Activated T-cell treated with anti-CD3 and anti-CD28 coated beads for 24 hours (primary cell): ENCODE measurements at regions not wholly inside any gene's neighbourhood (a gene's known extent, or its start where the extent isn't known, plus 50 kb on each side); places are given as distances from the start of the nearest gene placed in this dataset.

ENCODE experiments used
- DNase-seq: peaks from one replicate; pipeline ENCODE4 v3.0.0-alpha.2; 2020; ENCODE audit warnings: low read depth

- no peak for DNase-seq
Measured at GRCh38 chr3:5618170-5618569, 430.7 kb downstream of the EDEM1 start.

- DNase-seq: no peak
Measured at GRCh38 chr3:5630406-5630805, 442.9 kb downstream of the EDEM1 start.

DNA sequence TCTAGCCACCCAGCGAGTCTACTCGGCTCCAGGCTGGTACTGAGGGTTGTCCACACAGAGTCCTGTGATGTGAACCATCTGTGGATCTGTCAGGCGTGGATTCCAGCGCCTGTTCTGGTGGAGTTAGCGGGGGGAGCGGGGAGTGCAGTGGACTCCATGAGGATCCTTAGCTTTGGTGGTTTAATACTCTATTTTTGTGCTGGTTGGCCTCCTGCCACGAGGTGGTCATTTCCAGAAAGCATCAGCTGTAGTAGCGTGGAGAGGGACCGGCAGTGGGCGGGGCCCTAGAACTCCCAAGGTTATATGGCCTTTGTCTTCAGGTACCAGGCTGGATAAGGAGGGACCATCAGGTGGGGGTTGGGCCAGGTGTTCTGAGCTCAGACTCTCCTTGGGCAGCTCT, 446.5 kb downstream of the EDEM1 start:
- no peak for DNase-seq

- no peak for DNase-seq
Measured at GRCh38 chr3:5634411-5634810, 446.9 kb downstream of the EDEM1 start.

DNA sequence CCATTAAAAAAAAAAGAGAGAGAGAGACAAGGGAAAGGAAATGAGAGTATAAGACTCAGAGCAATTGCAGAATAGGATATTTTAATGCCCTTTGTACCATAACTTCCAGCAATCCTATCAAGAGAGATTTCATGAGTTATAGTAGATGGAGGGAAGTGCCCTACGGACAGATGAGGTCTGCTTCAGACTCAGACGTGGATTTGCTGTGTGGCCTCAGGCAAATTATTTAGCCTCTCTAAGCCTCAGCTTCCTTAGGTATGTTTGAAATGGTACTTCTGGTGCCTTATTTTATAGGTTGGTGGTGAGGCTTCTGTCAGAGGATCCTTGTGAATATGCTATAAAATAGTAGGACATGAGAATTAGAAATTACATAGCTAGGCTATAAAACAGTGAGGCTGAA, 448.2 kb downstream of the EDEM1 start:
- no peak for DNase-seq

DNA sequence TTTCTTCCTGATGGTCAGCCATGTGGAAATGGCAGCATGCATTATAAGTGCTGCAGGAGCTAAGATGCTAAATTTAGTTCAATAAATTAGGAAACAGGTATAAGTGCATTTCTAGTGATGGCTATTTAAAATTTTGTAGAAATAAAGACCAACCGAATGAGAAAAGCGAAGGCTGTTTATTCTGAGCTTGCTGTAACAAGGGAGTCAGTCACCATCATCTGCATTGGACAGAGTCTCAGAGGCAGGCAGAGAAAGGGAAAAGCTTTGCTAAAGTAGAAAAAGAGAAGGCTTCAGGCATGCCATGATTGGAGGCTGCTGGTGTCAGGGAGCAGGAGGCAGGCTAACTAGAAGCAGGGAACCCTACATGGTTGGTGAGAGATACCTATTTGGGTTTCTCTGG, 451.0 kb downstream of the EDEM1 start:
- DNase-seq: no peak

DNA sequence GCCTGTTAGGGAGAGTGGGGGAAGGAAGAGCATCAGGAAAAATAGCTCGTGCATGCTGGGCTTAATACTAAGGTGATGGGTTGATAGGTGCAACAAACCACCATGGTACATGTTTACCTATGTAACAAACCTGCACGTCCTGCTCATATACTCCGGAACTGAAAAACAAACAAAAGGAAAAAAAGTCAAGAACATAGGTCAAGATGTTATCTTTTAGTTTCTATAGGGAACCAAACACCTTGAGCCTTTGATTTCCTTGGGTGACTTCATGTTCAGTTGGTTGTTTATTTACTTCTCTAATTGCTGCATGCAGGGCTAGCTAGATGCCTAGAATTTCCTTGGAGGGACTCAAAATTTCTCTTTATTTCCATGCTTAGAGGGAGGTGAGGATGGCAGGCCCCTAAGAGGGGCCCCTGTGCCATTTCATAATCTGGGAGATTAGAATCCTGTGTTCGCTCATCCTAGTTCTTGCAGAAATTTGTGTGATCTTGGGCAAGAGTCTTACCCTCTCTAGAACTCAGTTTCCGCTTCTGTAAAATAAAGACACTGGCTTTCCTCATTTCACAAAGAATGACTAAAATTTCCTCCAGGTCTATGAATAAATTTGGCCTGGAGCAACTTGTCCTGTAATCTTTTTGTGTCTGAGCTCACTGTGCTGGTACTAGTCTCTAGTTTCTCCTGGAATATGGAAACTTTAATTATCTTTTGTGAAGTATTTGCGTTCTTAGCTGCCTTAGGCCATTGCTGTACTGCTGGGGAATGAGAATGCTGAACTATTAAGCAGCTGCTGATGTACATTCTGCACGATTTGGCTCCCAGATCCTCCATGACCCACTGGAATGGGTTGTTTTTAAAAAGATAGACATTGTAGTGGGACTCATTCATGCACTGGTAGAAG, 457.5 kb downstream of the EDEM1 start:
- no peak for DNase-seq

- no peak for DNase-seq
Measured at GRCh38 chr3:5645692-5646410, 458.3 kb downstream of the EDEM1 start.

GRCh38 chr3:5650303-5650702, 462.8 kb downstream of the EDEM1 start:
- no peak for DNase-seq

- no peak for DNase-seq
Measured at GRCh38 chr3:5651351-5651750, 463.8 kb downstream of the EDEM1 start.

DNA sequence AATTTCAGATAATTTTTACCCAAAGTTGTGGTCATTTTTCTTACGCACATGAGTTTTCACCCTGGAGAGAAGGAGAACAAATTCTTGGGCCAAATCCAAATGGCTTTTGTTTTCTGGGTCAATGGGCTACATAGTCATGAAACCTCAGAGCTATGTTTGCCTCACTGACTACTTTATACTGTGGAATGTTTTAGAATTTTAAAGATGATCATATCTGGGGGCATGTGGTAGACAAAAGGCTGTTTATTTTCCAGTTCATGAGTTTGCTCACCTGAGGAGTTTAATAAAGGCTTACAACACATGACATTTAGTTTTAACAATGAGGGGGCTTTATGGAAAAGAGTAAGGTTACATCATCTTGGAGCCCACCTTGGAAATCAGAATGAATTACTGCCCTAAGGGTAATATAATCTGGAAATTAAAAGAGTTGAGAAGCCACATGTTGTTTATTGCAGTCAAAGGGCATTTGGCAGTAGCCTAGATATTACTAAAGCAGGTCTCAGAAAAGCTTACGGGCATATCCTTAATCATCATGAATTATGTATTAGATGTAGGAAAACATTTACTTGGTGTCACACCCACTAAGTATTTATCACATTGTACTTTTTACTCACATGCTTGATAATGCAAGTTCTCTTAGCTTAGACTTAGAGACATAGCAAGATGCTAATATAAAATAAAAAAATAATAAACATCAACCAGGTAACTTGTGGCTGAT, 466.1 kb downstream of the EDEM1 start:
- DNase-seq: no peak

GRCh38 chr3:5657106-5657505, 469.6 kb downstream of the EDEM1 start:
- no peak for DNase-seq

DNA sequence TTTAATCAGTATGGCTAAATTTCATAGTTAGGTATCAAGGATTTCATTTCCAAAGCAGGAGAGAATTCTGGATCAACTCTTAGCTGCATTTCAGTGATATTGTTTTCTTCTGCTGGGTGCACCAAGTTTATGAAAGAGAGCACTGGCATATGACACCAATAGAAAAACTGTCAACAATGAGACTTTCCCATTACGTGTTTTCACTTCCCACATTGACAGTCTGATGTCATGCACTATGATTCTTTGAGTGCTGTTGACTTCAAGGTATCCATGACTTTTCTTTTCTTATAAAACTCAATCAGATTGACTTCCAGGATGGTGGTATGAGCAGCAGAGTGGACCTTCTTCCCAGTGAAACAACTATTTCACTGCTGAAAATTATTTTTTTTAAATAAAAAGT, 476.1 kb downstream of the EDEM1 start:
- no peak for DNase-seq

DNA sequence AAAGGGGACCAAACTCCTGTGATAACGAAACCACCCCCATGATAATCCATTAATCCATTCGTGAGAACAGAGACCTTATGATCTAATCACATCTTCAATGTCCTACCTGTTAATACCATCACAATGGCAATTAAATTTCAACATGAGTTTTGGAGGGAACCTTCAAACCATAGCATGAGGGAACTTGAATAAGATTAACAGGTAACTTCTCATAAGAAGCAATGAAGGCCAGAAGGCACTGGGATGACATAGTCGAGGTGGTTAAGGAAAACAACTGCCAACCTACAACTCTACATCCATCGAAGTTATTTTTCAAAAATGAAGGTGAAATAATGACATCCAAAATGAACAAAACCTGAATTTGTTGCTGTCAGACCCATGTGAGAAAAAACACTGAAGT, 478.9 kb downstream of the EDEM1 start:
- DNase-seq: no peak

- no peak for DNase-seq
Measured at GRCh38 chr3:5673521-5673920, 486.0 kb downstream of the EDEM1 start.

DNA sequence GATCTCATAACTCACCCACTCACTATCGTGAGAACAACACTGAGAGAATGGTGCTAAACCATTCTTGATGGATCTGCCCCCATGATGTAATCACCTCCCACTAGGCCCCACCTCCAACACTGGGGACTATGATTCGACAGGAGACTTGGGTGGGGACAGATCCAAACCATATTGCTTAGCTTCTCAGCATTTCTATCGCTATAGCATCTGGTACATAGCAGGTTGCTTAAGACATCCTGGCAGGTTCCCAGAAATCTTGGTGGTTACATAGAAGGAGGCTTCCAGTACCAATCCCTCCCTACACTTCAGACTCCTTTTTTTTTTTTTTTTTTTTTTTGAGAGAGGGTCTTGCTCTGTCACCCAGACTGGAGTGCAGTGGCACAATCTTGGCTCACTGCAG, 487.8 kb downstream of the EDEM1 start:
- no peak for DNase-seq

DNA sequence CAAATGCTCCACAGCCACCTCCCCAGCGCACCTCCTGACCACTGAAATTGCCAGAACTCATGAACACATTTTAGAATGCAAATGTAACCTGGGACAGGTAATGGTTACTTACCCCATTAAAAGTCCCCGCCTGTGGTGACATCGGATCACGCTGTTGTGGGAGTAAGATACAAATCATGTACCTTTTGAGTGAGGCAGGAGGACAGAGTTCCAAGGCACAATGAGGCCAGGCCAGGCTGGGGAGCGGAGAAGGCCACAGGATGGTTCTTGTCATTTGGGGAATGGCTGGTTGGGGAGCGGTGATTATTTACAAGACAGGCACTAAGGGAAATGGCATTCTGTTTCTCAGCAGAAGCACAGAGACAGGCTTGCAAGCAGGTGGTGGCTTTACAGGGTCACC, 490.0 kb downstream of the EDEM1 start:
- no peak for DNase-seq

DNA sequence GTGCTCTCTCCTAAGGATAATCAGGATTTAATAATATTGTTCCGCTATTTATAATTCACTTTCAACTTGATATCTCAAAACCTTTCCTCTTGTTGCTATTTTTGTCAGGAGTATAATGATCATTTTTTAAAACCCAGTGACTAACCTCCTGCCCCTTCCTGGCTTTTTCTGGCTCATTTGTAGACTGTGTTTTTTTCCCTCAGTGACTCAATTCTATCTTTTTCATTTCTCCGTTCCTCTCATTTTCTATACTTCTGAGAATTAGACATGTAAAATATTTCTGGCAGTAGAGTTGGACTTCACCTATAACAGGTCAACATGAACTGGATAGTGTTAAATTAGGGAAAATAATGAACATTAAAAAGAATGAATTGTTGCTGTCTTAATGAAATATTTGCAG, 490.7 kb downstream of the EDEM1 start:
- DNase-seq: no peak

- no peak for DNase-seq
Measured at GRCh38 chr3:5678844-5679243, 491.3 kb downstream of the EDEM1 start.

DNA sequence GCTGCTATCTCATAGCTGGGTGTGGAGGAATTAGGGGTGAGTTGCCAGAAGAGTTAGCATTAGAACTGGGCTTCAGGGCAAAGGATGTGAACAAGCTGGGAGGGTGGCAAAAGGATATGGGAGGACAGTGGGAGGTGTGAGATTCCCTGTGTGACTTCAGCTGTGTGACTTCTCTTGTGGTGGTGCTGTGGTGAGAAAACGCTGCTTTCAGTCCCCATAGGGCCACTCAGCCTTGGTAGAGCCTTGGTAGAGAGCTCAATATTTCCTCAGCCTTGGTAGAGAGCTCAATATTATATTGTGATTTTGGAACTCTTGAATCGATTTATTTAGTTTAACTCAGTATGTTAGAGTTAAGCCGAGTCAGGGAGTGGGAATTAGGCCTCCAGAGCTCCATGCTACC, 499.7 kb downstream of the EDEM1 start:
- DNase-seq: no peak

- DNase-seq: no peak
Measured at GRCh38 chr3:5690490-5690889, 503.0 kb downstream of the EDEM1 start.

- no peak for DNase-seq
Measured at GRCh38 chr3:5690904-5691532, 503.5 kb downstream of the EDEM1 start.
